GM12891 (cell line): ENCODE measurements at regions not wholly inside any gene's neighbourhood (a gene's known extent, or its start where the extent isn't known, plus 50 kb on each side); places are given as distances from the start of the nearest gene placed in this dataset.

Experiments used
- POLR2A ChIP-seq: IDR thresholded peaks from 2 replicates; pipeline ENCODE4 v1.6.1; 2011; ENCODE audit warnings: low read depth, low read length, control low read depth
- POLR2AphosphoS5 ChIP-seq: IDR thresholded peaks from 2 replicates; pipeline ENCODE4 v1.6.1; 2011; ENCODE audit warnings: low read depth, low read length, control low read depth

- TF ChIP-seq POLR2AphosphoS5: no peak
- TF ChIP-seq POLR2A: no peak
Observed at GRCh38 chr9:129330711-129331492, 152.8 kb upstream of the IER5L start.
